A673 (cell line): ENCODE measurements at regions not wholly inside any gene's neighbourhood (a gene's known extent, or its start where the extent isn't known, plus 50 kb on each side); places are given as distances from the start of the nearest gene placed in this dataset.

Experiments used
- BruUV-seq: library from RNA; stranded (reverse); fragments of 400-500 nt; replicated peaks from 2 replicates; lab custom pipeline; 2021; lab: Mats Ljungman, UMichigan
- CTCF ChIA-PET: fragments of 300-600 bp; sonication (Branson Sonifier 250); formaldehyde crosslinking; loops from one replicate; lab custom pipeline; 2022; ENCODE audit warnings: antibody characterized with exemption; lab: Charles Lee
- POLR2A ChIA-PET: fragments of 300-600 bp; sonication (Branson Sonifier 250); formaldehyde crosslinking; loops from one replicate; lab custom pipeline; 2022; ENCODE audit warnings: antibody characterized with exemption; ENCODE audit not compliant: low non-redundant PET; lab: Charles Lee
- DNase-seq: peaks from one replicate; pipeline ENCODE4 v3.0.0-alpha.2; 2015; ENCODE audit warnings: low spot score
- H3K27ac ChIP-seq: fragments of 200-600 bp; sonication (generic); 2 replicates; pipeline ENCODE4 v1.5.1; 2016; ENCODE audit warnings: mixed run types, low read depth, mild to moderate bottlenecking, mixed read lengths, antibody characterized with exemption, low read length; ENCODE audit not compliant: poor library complexity, severe bottlenecking
- H3K27me3 ChIP-seq: fragments of 200-600 bp; sonication (generic); replicated peaks from 2 replicates; pipeline ENCODE4 v1.6.1; 2017; ENCODE audit warnings: mixed run types, low read depth, mild to moderate bottlenecking, mixed read lengths, antibody characterized with exemption, low read length; ENCODE audit not compliant: insufficient read depth, poor library complexity
- H3K36me3 ChIP-seq: fragments of 200-600 bp; sonication (generic); 2 replicates; pipeline ENCODE4 v1.6.1; 2016; ENCODE audit warnings: mixed run types, mild to moderate bottlenecking, mixed read lengths, antibody characterized with exemption, low read length; ENCODE audit not compliant: insufficient read depth, poor library complexity, severe bottlenecking
- H3K4me1 ChIP-seq: fragments of 200-600 bp; sonication (generic); 2 replicates; pipeline ENCODE4 v1.6.1; 2017; ENCODE audit warnings: mixed run types, mild to moderate bottlenecking, mixed read lengths, antibody characterized with exemption, low read length; ENCODE audit not compliant: insufficient read depth, poor library complexity, severe bottlenecking
- H3K4me3 ChIP-seq: fragments of 200-600 bp; sonication (generic); 2 replicates; pipeline ENCODE4 v1.5.1; 2016; ENCODE audit warnings: low read depth, mixed run types, mild to moderate bottlenecking, mixed read lengths, low read length; ENCODE audit not compliant: poor library complexity, severe bottlenecking
- H3K9me3 ChIP-seq: fragments of 200-600 bp; sonication (generic); 2 replicates; pipeline ENCODE4 v1.6.1; 2016; ENCODE audit warnings: mixed run types, low read depth, mild to moderate bottlenecking, mixed read lengths, antibody characterized with exemption, low read length; ENCODE audit not compliant: poor library complexity, severe bottlenecking
- CTCF ChIP-seq: fragments of 300-800, 200-600 bp; sonication (generic); conservative IDR thresholded peaks from 2 replicates; pipeline ENCODE4 v1.5.1; 2017; ENCODE audit warnings: low read depth, mild to moderate bottlenecking, antibody characterized with exemption, low read length, moderate library complexity, mixed read lengths
- EZH2 ChIP-seq: fragments of 200-600 bp; sonication (generic); IDR thresholded peaks from 2 replicates; pipeline ENCODE4 v1.6.1; 2017; ENCODE audit warnings: borderline replicate concordance, low read depth, mild to moderate bottlenecking, mixed read lengths, antibody characterized with exemption, low read length; ENCODE audit not compliant: poor library complexity, severe bottlenecking
- intact Hi-C: fragments of 100-400 bp; cut with micrococcal nuclease; formaldehyde crosslinking; loops from one replicate; pipeline ENCODE4 v1.10.0; 2022; ENCODE audit not compliant: unreplicated experiment

DNA sequence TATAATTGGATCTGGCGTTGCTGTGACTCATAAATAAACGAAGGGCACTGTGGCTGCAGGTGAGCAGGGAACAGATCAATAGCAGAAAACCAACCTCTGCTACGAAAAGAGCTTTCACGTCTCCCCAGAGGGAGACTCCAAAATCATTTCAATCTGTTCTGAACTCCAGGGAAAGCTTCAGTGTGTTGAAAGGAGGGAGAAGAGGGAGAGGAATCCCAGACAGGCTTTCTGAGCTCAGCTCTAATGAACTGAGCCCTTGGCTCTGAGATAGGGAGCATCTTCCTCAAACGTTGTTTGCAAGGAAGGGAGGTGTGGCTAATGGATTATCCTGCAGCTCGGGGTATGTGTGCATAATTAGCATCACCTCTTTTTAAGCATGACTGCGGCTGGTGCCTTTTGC is 288.0 kb upstream of the IRX4 start:
- BruUV-seq = no TSS peak
- Histone ChIP-seq H3K4me1 (no peaks in the 10 kb centered on the region), H3K4me3 (no peak overlapping the region), H3K27ac (no peak overlapping the region), H3K9me3 (no peaks in the 10 kb centered on the region), H3K27me3 (peaks cover 71% of the 10 kb centered on the region), H3K36me3 (no peaks in the 10 kb centered on the region)
- TF ChIP-seq CTCF (no peak), EZH2 (no peak)
- intact Hi-C loops = no loop called here
- CTCF ChIA-PET = no interaction called here
- no peak for DNase-seq
- POLR2A ChIA-PET = no interaction called here

- intact Hi-C loops = no loop called here
Measured at GRCh38 chr5:2169850-2170760, 287.4 kb upstream of the IRX4 start.

DNA sequence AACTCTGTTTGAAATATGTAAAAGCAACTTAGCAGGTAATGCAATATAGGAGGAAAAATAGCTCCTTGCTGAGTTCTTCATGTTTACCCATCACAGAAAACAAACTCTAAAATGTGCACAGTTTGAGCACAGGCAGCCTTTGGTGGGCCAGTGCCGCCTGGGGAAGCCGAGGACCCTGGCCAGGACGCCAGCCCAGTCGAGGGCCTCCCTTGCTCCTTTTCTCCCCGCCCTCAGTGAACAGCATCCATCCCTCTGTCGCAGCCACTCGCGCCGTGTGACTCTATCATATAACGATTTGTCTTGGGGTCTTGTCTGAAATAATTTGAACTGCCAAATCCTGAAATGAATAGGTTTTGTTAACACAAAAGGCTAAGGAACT is 286.7 kb upstream of the IRX4 start:
- Histone ChIP-seq H3K4me1 (no peaks in the 10 kb centered on the region), H3K27ac (no peak overlapping the region), H3K4me3 (no peak overlapping the region), H3K36me3 (no peaks in the 10 kb centered on the region), H3K27me3 (peaks cover 62% of the 10 kb centered on the region), H3K9me3 (no peaks in the 10 kb centered on the region)
- no peak for TF ChIP-seq EZH2
- ChIA-PET POLR2A (no interaction called here), CTCF (no interaction called here)
- no peak for DNase-seq
- intact Hi-C loops = no loop called here
- no TSS peak for BruUV-seq

More at GRCh38 chr5:2169850-2170760, 287.4 kb upstream of the IRX4 start:
- peak; percentile 35 for TF ChIP-seq EZH2
- TF ChIP-seq CTCF = no peak
- Histone ChIP-seq H3K27me3 (peaks cover 68% of the 10 kb centered on the region), H3K27ac (no peak overlapping the region), H3K4me1 (no peaks in the 10 kb centered on the region), H3K9me3 (no peaks in the 10 kb centered on the region), H3K4me3 (no peak overlapping the region), H3K36me3 (no peaks in the 10 kb centered on the region)
- POLR2A ChIA-PET = no interaction called here
- CTCF ChIA-PET = no interaction called here
- BruUV-seq = no TSS peak
- no peak for DNase-seq
